Neural cell (in vitro differentiated cells): ENCODE measurements at regions not wholly inside any gene's neighbourhood (a gene's known extent, or its start where the extent isn't known, plus 50 kb on each side); places are given as distances from the start of the nearest gene placed in this dataset.
A peak's percentile ranks its signal among the peaks of the same experiment; 100 is the strongest.

ENCODE experiments used
- H2AFZ ChIP-seq: fragments of 200-600, 300-800 bp; sonication (generic), shearing (Covaris generic); 2 replicates; pipeline ENCODE4 v1.6.0; 2014; ENCODE audit warnings: low read depth, mild to moderate bottlenecking, antibody characterized with exemption, low read length, moderate library complexity
- H3F3A ChIP-seq: fragments of 200-600 bp; shearing (Covaris generic); 2 replicates; pipeline ENCODE4 v1.6.1; 2016; ENCODE audit warnings: mild to moderate bottlenecking, moderate library complexity, mixed read lengths, antibody characterized with exemption, low read length; ENCODE audit not compliant: insufficient read depth, poor library complexity, severe bottlenecking
- H3K27ac ChIP-seq: fragments of 200-600, 300-800 bp; sonication (generic), shearing (Covaris generic); 2 replicates; pipeline ENCODE4 v1.5.1; 2014; ENCODE audit warnings: mild to moderate bottlenecking, low read length, moderate library complexity
- H3K27me3 ChIP-seq: fragments of 300-800, 200-600 bp; sonication (generic), shearing (Covaris generic); 2 replicates; pipeline ENCODE4 v1.6.0; 2014; ENCODE audit warnings: mild to moderate bottlenecking, low read depth, low read length, moderate library complexity; ENCODE audit not compliant: insufficient read depth
- H3K36me3 ChIP-seq: fragments of 300-800, 200-600 bp; sonication (generic), shearing (Covaris generic); 2 replicates; pipeline ENCODE4 v1.5.1; 2014; ENCODE audit warnings: mild to moderate bottlenecking, antibody characterized with exemption, low read length, moderate library complexity; ENCODE audit not compliant: insufficient read depth
- H3K4me2 ChIP-seq: fragments of 300-800, 200-600 bp; sonication (generic), shearing (Covaris generic); 2 replicates; pipeline ENCODE4 v1.6.0; 2014; ENCODE audit warnings: mild to moderate bottlenecking, low read length
- H3K4me3 ChIP-seq: fragments of 300-800, 200-600 bp; sonication (generic), shearing (Covaris generic); 2 replicates; pipeline ENCODE4 v1.5.1; 2014; ENCODE audit warnings: mild to moderate bottlenecking, low read length, moderate library complexity
- H3K79me2 ChIP-seq: fragments of 200-600 bp; shearing (Covaris generic); replicated peaks from 2 replicates; pipeline ENCODE4 v1.6.0; 2014; ENCODE audit warnings: mild to moderate bottlenecking, low read length, moderate library complexity; ENCODE audit not compliant: insufficient read depth
- H3K9ac ChIP-seq: fragments of 300-800, 200-600 bp; sonication (generic), shearing (Covaris generic); 2 replicates; pipeline ENCODE4 v1.6.1; 2016; ENCODE audit warnings: mild to moderate bottlenecking, low read length, mixed read lengths
- H3K9me2 ChIP-seq: fragments of 200-600 bp; shearing (Covaris generic); 2 replicates; pipeline ENCODE4 v1.6.1; 2016; ENCODE audit warnings: mild to moderate bottlenecking, low read length, mixed read lengths; ENCODE audit not compliant: insufficient read depth
- H3K9me3 ChIP-seq: fragments of 200-600, 300-800 bp; sonication (generic), shearing (Covaris generic); 2 replicates; pipeline ENCODE4 v1.6.1; 2016; ENCODE audit warnings: mild to moderate bottlenecking, mixed run types, low read length, moderate library complexity, mixed read lengths
- H4K20me1 ChIP-seq: fragments of 200-600 bp; shearing (Covaris generic); 2 replicates; pipeline ENCODE4 v1.6.1; 2016; ENCODE audit warnings: mild to moderate bottlenecking, mixed run types; ENCODE audit not compliant: insufficient read depth
- EP300 ChIP-seq: fragments of 450-650 bp; conservative IDR thresholded peaks from 2 replicates; pipeline ENCODE4 v1.6.1; 2014; ENCODE audit warnings: antibody characterized with exemption, mild to moderate bottlenecking, moderate library complexity; ENCODE audit not compliant: poor library complexity, severe bottlenecking
- EZH2 ChIP-seq: fragments of 200-600, 300-800 bp; shearing (Covaris generic), sonication (generic); IDR thresholded peaks from 2 replicates; pipeline ENCODE4 v1.6.1; 2014; ENCODE audit warnings: antibody characterized with exemption, low read length, borderline replicate concordance, mild to moderate bottlenecking; ENCODE audit not compliant: insufficient read depth, poor library complexity, severe bottlenecking
- MXI1 ChIP-seq: fragments of 450-650 bp; conservative IDR thresholded peaks from 2 replicates; pipeline ENCODE4 v1.6.1; 2014; ENCODE audit warnings: antibody characterized with exemption, mild to moderate bottlenecking; ENCODE audit not compliant: poor library complexity, severe bottlenecking
- POLR2AphosphoS5 ChIP-seq: IDR thresholded peaks from 2 replicates; pipeline ENCODE4 v1.6.1; 2012
- RAD21 ChIP-seq: fragments of 450-650 bp; conservative IDR thresholded peaks from 2 replicates; pipeline ENCODE4 v1.6.1; 2014; ENCODE audit warnings: antibody characterized with exemption, mild to moderate bottlenecking, moderate library complexity
- REST ChIP-seq: IDR thresholded peaks from 2 replicates; pipeline ENCODE4 v1.6.1; 2012; ENCODE audit warnings: borderline replicate concordance
- SMC3 ChIP-seq: fragments of 450-650 bp; conservative IDR thresholded peaks from 2 replicates; pipeline ENCODE4 v1.6.1; 2014; ENCODE audit warnings: antibody characterized with exemption, mild to moderate bottlenecking, moderate library complexity; ENCODE audit not compliant: poor library complexity
- TAF1 ChIP-seq: IDR thresholded peaks from 2 replicates; pipeline ENCODE4 v1.6.1; 2012; ENCODE audit warnings: low read depth
- TF ChIP-seq, protein P1 (sequence below): fragments of 450-650 bp; IDR thresholded peaks from 2 replicates; pipeline ENCODE4 v1.5.1; 2014; ENCODE audit warnings: antibody characterized with exemption, mild to moderate bottlenecking, moderate library complexity; ENCODE audit not compliant: poor library complexity, severe bottlenecking

DNA sequence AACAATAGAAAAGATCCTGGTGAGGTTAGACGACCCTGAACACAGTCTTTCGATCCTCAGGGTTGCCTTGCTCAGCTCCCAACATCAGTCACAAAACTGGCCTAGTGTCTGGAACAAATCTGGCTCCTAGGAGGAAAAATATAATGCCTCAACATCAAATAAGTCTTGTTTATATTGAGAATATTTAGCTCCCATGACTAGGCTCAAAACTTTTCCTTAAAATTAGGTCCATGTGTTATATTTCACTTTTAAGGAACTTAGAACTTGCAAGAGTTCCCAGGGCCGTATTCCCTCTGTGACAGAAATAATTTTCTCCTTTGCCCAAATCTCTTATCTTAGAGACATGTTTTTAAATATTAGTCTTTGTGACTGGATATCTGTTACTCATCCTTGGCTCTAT, 819.7 kb upstream of the ZEB2 start:
- Histone ChIP-seq H3K9me2 (no peaks in the 10 kb centered on the region), H3K4me3 (no peak overlapping the region), H3K4me2 (no peak overlapping the region), H3F3A (no peaks in the 10 kb centered on the region), H4K20me1 (no peaks in the 10 kb centered on the region), H3K27ac (no peak overlapping the region), H3K9ac (no peak overlapping the region), H3K36me3 (no peaks in the 10 kb centered on the region), H3K79me2 (no peaks in the 10 kb centered on the region), H3K27me3 (no peaks in the 10 kb centered on the region), H2AFZ (no peak overlapping the region), H3K9me3 (no peaks in the 10 kb centered on the region)
- TF ChIP-seq REST (no peak), MXI1 (no peak), POLR2AphosphoS5 (no peak), EZH2 (no peak), EP300 (no peak), SMC3 (no peak), TAF1 (no peak), RAD21 (no peak)
- TF ChIP-seq, protein P1, sequence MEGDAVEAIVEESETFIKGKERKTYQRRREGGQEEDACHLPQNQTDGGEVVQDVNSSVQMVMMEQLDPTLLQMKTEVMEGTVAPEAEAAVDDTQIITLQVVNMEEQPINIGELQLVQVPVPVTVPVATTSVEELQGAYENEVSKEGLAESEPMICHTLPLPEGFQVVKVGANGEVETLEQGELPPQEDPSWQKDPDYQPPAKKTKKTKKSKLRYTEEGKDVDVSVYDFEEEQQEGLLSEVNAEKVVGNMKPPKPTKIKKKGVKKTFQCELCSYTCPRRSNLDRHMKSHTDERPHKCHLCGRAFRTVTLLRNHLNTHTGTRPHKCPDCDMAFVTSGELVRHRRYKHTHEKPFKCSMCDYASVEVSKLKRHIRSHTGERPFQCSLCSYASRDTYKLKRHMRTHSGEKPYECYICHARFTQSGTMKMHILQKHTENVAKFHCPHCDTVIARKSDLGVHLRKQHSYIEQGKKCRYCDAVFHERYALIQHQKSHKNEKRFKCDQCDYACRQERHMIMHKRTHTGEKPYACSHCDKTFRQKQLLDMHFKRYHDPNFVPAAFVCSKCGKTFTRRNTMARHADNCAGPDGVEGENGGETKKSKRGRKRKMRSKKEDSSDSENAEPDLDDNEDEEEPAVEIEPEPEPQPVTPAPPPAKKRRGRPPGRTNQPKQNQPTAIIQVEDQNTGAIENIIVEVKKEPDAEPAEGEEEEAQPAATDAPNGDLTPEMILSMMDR: no peak

GRCh38 chr2:145332210-145332898, 812.4 kb upstream of the ZEB2 start:
- H3K4me2 ChIP-seq: peak overlapping the region; percentile 1
- H3K9ac ChIP-seq: no peak overlapping the region
- H3K4me3 ChIP-seq: peak overlapping the region; percentile 5
- no peaks in the 10 kb centered on the region for H3K9me2 ChIP-seq
- H4K20me1 ChIP-seq: no peaks in the 10 kb centered on the region
- H3K36me3 ChIP-seq: no peaks in the 10 kb centered on the region
- no peaks in the 10 kb centered on the region for H3K9me3 ChIP-seq
- no peaks in the 10 kb centered on the region for H3K79me2 ChIP-seq
- peak overlapping the region; percentile 30 for H3K27ac ChIP-seq
- no peaks in the 10 kb centered on the region for H3F3A ChIP-seq
- H2AFZ ChIP-seq: no peak overlapping the region
- TF ChIP-seq EZH2: no peak
- TF ChIP-seq EP300: peak; percentile 94
- TF ChIP-seq, protein P1: no peak
- no peak for TF ChIP-seq RAD21
- no peak for TF ChIP-seq TAF1
- TF ChIP-seq POLR2AphosphoS5: peak; percentile 93
- peak; percentile 9 for TF ChIP-seq SMC3
- no peaks in the 10 kb centered on the region for H3K27me3 ChIP-seq
